HG03060 (cell line): ENCODE measurements at regions not wholly inside any gene's neighbourhood (a gene's known extent, or its start where the extent isn't known, plus 50 kb on each side); places are given as distances from the start of the nearest gene placed in this dataset.

Source experiments
- ATAC-seq: cut with Tn5 transposase; IDR thresholded peaks from one replicate; pipeline ENCODE4 v1.9.1; 2021; ENCODE audit warnings: low read depth, moderate number of reproducible peaks; ENCODE audit not compliant: unreplicated experiment

DNA sequence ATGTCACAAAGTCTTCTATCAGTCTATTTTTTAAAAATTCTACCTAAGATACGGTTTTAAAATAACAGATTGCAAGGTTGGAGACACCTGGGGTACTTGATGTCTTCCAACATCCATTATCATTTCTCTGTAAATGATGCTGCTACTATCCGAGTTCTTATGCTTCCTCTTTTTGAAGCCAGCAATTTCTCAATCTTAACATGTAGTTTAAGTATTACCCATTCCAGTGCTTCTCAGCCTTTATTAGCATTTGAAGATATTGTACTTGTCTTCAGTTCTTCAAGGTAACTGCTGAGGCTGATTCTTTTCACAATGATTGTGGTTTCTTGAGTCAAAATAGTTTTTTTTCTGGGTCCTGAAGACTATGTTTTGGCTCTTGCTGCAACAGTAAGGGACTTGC, 96.4 kb upstream of the SELENOP start:
- no peak for ATAC-seq

DNA sequence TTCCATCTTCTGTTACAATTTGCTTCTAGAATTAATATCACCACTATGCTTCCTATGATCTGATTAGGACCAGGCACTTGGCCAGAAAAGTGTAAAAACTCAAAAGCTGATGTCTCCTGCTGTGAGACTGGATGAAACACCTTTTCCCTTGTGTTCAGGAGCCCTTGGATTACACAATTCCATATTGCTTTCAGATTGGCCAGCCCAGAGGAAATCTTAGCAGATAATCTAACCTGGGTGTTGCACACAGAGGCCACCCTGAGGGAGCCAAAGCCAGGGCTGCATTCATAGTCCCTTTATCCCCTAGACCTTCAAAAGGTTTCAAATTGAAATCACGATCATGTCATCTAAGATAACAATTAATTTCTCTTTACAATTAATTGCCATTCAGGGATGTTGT, 94.1 kb upstream of the SELENOP start:
- ATAC-seq: no peak

DNA sequence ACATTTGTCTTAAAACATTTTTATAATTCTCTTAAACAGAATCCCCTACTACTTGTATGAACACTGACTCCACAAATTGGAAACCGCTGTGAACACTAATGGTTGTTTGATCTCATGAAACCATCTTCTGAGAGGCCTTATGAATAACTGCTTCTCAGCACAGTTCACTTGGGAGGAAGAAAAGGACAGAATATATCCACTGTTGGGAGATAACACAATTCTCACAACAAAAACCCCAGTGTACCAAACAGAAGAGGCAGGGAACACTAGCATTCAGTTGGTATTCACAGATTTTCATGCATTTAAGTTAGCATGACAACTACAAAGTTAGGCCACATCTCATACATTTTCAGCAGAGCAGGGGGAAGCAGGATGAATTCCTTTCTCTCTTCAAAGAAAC, 89.0 kb upstream of the SELENOP start:
- ATAC-seq: no peak

GRCh38 chr5:42898760-42899159, 87.1 kb upstream of the SELENOP start:
- no peak for ATAC-seq

GRCh38 chr5:42896523-42896922, 84.8 kb upstream of the SELENOP start:
- no peak for ATAC-seq

DNA sequence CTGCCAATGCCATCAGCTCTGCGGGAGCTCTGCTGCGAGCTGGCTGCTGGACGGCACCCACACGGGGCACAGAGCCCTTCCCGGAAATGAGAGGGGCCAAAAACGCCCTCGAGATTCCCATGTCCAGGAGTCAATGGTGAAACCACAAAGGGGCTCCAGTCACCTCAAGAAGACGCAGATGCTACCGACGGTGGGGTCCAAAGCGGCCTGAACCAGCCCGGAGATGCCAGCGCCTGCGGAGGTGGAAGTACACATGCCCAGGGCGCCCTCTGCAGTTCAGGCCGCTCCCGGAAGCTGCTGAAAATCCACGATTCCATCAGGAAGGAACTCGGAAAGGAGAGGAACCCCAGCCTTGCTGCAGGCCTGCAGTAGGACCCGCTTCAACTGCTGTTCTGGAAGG, 82.4 kb upstream of the SELENOP start:
- ATAC-seq: no peak

DNA sequence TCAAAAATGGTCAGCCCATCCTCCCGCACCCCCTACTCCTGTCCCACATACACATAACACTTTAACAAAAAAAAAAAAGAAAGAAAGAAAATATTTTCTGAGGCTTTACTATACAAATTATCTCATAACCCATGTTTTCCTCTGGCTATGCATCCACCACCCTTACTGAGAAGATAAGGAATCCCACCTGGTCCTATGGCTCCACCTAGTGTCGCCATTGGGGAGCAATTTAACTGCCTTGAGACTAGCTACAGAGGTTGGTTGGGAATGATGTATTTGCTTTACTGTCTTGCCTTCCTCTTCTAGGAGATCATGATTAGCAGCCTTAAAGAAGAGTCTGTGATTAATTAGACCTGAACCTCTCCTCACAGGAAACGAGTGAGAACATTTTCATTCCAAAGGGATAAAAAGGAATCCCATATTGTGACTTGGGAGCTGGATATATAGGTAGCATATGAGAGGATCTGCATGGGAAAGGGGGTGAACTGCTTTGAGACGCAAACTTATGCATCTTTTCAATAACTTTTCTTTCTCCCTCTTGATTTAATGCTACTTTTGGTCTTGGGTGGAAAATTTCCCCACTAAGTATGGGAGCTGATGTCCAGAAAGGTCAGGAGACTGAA, 77.7 kb upstream of the SELENOP start:
- ATAC-seq: peak; percentile 60

GRCh38 chr5:42888771-42889170, 77.1 kb upstream of the SELENOP start:
- no peak for ATAC-seq

GRCh38 chr5:42887575-42887974, 75.9 kb upstream of the SELENOP start:
- ATAC-seq: no peak

- no peak for ATAC-seq
These were observed 75.4 kb upstream of the SELENOP start for GRCh38 chr5:42887097-42887496.

- ATAC-seq: no peak
These were observed 74.9 kb upstream of the SELENOP start for GRCh38 chr5:42886635-42887034.

- ATAC-seq: no peak
These were observed 72.6 kb upstream of the SELENOP start for GRCh38 chr5:42884326-42884725.

DNA sequence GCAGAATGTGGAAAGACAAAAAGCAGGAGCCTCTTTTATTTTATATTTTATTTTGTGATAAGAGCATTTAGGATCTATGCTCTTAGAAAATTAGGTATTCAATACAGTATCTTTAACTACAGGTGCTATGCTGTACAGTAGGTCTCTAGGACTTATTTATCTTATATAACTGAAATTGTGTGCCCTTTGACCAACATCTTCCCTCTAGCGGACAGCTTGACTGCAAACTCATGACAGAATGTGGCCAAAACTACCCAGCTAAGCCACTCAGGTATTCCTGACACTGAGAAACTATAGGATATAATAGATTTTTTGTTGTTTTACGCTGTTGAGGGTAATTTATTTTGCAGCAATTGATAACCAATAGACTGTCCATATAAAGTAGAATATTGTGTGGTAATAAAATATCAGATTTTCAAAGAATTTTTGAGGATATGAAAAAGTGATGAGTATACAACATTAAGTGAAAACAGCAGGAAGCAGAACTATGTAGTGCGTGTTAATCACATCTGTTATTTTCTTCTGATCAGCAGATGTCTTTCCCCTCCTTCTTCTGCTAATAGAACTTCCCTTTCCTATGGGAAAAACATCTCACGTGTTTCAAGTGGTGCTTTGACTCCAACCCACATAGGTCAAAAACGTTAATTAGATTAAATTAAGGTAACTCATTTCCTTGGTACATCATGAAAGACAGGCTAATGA, 69.9 kb upstream of the SELENOP start:
- ATAC-seq: no peak

DNA sequence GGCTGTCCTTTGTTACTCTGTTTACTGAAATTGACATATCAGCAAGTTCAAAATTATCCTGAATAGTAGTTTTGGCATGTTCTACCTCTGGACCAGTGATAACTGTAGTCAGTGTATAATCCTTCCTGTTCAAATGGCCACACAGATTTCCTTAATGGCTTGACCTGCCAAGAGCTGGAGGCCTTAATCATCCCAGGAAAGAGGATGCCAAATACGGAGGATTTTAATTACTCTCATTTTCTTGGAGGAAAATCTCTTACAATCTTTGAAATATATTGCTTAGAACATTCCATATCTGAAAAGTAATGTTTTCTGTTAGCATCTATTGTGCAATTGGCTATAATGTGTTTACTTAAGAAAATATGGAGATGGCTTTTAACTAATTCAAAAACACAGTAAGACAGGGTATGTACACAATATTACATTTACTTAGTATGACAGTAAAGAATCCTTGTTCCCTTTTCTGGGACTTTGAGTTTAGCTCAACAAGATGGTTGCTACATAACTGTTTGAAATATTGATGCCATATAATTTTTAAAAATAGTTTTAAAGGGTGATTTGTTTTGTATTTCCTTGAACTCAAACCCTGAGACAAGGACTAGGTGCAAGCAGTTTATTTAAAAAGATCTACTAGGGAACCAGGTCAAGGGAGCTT, 68.9 kb upstream of the SELENOP start:
- ATAC-seq: no peak

- no peak for ATAC-seq
These were observed 67.6 kb upstream of the SELENOP start for GRCh38 chr5:42879291-42879690.

- ATAC-seq: no peak
These were observed 66.9 kb upstream of the SELENOP start for GRCh38 chr5:42878550-42878949.

DNA sequence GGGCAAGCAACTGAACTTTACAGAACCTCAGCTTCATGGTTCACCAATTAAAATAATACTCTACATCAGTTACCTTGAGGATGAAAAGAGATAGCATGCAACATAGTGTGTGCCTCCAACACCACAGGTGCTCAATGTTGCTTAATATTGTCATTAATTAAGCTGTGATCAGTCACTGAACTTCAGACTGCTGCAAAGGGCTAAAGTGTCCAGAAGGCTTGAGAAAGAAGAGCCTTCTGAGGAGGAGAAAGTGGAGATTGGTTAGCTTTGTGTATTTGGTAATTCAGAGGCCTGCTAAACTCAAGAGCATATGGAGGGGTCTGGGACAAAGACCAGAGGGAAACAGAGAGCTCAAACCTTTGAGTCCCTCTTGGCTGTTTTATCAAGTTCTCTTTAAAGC, 66.3 kb upstream of the SELENOP start:
- no peak for ATAC-seq

GRCh38 chr5:42877431-42877830, 65.7 kb upstream of the SELENOP start:
- no peak for ATAC-seq

DNA sequence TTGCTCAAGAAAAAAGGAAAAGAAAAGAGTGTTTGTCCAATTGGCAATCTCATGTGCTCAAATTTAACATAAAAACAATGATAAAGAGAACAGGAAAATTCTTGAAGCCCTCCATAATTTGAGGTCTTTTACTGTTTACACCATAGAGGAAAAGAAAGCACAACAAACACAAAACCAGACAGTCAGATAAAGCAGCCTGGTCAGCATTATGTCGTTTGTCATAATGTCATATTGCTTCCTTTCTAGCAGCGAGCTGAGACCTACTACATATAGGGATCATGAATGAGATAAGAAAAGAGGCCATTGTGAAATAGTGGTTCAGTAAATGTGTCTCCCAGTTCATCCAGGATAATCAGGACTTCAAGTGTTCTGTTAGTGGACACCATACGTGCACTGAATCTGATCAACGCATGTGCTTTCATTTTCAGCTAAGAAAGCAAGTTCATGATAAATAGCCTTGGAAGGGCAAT, 64.7 kb upstream of the SELENOP start:
- ATAC-seq: no peak

GRCh38 chr5:42875785-42876374, 64.2 kb upstream of the SELENOP start:
- ATAC-seq: no peak

DNA sequence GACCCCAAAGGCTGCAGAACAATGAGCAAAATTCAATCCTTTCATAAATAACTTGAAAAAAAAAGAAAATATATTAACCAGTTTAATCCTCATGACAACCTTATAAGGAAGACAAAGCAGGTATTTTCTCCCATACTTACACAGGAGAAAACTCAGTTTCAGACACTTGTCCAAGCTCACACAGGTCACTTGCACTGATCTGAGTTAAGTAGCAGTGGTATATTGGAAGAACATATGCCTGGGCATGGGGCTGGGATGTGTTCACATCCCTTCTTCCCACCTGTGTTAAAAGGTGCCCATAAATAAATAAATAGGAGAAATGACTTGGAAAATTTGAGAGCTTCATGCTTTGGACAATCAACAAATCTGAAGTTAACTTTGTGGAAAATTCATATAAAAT, 63.5 kb upstream of the SELENOP start:
- no peak for ATAC-seq
